COLO668 (cell line): ENCODE measurements at regions not wholly inside any gene's neighbourhood (a gene's known extent, or its start where the extent isn't known, plus 50 kb on each side); places are given as distances from the start of the nearest gene placed in this dataset.

Source experiments
- DNase-seq: peaks from one replicate; lab custom pipeline; 2025; ENCODE audit not compliant: unreplicated experiment; lab: John Stamatoyannopoulos, UW

DNA sequence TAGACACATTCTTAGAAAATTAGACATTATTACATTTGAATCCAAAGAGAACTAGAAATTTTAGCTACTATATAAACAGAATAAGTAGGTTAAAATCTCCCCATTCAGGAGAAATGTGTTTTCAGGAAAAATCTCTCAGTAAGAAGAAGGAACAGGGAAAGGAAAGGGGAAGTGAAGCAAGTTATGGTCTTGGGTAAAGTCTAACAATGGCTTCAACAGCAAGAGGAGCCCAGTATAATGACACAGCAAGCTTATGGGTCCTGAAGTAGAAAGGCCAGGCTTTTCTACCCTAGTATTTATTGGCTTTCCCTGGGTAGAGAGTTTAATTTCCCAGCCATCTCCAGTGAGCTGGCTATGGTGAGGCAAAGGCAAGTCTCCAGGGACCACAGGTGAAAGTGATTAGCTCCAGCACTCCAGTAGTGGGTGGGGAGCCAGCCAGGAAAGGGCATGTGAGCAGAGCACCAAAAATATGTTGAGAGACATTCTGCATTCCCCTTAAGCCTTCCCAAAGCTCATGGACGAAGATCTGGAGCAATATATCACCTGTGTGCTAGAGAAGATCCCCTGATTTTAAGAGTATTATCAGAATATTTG lies 981.7 kb downstream of the NR2F1-AS1 start:
- no peak for DNase-seq

DNA sequence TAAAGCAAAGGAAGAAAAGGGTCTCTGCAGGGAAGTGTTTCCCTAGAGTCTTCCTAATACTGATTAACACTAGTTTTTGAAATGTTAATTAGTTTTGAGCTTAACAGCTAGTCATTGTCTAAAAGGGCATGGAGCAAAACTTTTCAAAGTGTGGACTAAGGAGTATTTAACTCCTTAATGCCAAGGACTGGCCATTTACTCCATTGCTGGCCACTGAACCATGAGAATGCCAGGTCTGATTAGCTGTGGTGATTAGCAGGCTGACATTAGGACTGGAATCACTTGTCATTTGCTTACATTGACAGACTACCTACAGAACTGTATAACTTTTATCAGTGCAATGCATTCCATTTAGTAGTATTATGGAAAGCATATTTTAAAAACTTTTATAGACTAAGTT lies 987.0 kb downstream of the NR2F1-AS1 start:
- DNase-seq = no peak

DNA sequence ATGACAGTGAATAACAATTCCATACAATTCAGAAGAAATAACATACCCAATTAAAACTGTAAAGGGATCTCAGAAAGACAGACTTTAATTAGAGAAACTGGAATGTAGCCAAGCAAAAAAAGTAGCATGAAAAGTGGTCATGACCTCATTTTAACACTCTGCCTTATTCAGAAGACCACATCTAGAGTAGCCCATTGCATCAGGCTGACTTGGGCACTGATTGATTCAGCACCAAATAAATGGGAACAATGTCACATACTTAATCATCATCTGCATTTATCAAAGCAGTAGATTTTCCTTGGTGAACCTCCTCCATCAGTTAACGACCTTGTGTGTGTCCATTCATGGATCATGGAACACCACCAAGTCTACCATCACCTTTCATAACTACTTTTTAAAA lies 992.1 kb downstream of the NR2F1-AS1 start:
- no peak for DNase-seq

DNA sequence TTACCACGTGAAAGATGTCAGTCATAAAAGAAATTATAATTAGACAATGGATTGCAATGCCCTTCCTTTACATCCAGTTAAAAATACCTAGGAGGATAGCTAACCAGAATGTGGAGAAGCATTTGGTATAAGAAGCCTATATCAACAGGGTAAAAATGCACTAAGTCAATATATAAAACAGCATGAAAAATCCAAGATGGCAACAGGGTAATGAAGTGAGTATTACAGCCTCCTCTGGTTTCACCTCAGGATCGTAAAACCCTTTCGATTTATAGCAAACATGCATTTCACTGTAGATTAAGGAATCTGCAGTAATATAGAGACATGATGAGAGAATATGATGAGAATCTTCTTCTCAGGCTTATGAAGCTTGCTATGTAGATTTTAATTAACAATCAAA lies 999.3 kb downstream of the NR2F1-AS1 start:
- no peak for DNase-seq

DNA sequence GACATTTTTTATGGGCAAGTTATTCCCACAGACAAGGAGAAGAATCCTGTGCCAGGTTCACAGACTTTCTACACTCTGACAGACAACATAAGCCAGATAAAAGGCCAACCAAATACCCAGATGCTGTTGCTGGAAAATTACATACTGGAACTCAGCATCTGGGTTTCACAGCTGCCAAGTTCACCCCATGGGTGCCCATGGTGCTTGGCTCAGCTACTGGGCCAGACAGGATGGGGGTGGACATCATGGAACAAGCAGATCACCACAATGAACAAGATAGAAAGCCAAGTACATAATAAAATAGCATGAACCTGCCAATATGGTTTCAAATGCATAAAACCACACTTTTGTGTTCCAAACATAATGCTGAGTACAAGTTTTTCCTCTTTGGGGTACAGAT lies 999.8 kb downstream of the NR2F1-AS1 start:
- DNase-seq = no peak

DNA sequence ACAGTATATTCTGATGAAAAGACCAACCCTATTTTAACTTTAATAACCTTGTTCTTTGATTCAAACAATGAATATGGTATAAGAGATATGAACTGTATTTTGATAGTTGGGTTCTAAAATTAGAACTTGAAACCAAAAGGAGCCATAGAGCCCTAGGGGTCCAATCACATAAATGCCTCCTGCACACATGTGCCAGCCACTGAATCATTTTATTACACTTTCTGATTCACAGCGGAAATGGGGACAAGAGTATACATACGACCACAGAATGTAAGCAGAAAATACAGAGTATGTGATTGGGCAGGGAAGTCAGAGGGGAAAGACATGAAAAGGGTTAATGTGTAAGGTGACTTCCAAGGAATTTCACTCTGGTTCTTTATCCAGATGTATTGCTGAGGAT lies 1000.2 kb downstream of the NR2F1-AS1 start:
- no peak for DNase-seq

DNA sequence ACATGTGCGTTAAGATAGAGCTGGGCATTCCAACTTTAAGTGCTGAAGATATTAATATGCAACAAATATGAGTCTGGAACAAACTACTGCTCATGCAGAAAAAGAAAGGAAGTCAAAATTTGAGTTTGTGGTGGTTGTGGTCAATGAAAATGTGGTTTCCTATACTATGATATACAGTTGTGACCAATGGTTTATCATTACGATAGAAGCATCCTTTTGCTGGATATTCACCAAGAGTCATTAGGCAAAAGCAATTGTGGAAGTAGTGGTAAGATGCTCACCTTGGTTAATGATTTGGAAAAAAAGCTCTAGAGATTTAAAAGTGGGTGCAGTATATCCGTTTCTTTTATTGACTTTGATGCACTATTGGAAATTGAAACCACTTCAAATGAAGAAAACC lies 1007.0 kb downstream of the NR2F1-AS1 start:
- DNase-seq = no peak

DNA sequence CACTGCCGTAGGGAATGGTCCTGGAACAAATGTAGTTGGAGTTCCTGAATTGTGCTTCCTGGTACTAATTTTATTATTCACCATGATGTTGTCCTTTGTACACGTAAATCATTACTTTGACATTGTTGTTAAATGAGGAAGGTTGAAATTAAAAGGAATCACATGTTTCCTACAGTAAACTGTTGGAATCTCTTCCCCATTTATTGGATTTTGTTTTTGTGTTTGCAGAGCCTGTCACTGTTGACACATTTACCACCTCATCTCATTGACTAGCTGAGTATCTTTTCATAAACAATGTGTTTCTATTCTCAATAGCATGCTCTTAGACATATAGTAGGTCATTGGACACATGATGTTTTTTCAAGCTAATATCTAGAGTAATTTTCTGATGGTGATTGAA lies 1012.5 kb downstream of the NR2F1-AS1 start:
- DNase-seq = no peak

DNA sequence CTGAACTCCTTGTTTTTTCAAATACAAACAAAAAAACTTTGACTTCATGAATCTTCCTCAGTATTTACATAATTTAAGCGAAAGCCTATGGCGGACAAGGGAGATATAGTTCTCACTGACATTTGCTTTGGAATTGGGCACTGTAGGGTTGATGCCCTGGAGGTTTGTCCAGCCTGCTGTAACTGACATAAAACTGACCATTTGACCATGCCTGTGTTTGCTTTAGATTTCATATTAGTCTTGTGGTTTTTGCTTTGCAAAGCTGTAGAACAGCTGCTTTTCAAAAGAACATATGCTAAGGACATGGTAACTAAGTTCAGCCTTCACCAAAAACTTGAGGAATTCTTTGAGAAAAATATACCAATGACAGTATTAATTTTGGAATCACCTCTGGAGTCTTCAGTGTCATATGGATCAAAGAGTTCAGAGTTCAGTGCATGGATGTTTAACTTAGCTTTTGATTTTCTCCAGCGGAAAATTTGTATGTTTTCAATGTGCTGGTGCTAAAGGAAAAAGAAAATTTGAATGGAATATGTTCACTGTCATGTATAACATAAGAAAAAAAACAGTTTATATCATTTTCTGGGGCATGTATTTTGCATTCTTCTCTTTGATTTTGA lies 1013.1 kb downstream of the NR2F1-AS1 start:
- no peak for DNase-seq

DNA sequence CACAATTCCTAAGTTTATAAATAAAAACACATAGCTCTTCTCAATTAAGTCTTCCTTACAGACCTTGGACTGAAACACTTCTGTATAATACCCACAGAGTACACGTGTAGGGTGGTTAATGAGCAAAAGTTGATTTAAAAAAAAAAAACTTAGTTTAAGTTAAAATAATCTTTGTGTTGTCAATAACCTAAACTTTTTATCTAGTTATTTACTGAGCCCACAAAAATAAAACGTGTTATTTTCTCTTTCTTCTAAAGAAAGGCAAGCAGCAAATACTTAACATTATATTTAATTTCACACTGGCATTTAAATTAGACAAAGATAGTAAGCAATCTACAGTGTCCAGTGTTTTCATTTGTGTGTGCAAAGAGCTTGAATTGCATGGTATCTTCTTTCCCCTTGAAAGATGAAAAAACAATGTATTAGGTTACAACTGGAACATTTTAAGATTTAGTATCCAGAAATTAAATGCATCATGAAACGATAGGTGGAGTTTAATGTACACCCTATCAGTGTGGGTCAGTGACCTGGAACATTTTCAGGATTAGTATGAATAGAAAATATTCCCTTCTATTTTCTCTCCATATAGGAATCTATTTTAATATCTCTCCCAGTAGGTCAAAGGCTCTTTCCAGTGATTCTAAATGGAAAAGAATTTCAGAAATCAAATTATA lies 1014.8 kb downstream of the NR2F1-AS1 start:
- DNase-seq = no peak

DNA sequence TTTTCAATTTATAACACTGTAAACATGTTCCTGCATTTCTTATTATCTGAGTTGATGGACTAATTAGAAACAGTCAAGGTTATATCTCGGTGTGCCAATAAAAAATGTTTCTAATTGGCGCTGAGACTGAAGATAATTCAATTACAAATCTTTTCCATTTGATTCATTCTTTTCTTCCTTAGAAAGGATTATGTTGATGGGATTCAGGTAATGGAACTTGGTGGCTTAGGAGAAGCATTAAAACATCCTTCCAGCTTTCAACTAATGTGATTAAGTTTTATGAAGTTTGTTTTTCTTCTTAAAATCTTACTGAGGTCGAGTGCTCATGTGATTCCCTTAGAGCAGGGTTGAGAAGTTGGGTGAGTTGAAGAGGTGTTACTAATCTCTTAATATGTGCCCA lies 1015.3 kb downstream of the NR2F1-AS1 start:
- DNase-seq = no peak

DNA sequence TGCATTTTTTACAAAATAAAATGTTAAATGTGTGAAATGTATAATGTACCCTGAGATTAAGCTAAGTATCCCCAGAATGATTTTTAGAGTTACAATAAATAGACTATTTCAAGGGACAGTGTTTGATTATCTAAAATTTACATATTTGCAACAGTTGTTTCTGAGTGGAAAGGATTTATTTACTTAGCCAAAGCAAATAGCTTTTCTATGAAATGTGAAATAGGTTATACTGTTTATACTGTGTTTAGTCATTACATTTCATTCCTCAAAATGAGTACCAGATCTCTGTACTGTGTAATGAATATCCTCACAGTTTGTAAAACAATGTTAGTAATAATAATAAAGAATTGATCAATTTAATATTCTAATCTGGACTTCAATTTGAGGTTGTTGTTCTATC lies 1019.0 kb downstream of the NR2F1-AS1 start:
- no peak for DNase-seq

DNA sequence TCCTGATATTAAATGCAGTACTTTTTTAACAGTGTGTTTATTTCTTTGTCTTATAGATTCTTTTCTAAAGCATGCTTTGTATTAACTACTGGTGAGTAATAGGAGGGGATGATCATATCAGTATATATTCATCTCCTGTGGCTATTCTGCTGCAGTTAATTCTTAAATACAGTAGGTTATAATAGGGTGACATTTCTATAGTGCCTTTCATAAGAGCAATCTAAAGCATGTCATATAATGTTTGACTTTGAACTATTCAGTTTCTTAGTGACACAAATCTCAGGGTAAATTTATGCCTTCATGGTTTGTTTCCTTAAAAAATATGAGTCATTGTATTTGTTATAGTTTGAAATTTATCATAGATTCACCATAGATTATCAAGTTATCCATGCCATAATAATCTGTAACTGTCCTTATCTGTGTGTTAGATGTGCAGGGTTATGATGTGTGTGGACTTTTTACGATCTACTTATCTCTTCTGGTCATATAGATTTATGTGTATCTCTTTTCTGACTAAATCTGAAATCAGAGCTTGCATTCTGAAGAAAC lies 1019.5 kb downstream of the NR2F1-AS1 start:
- no peak for DNase-seq

DNA sequence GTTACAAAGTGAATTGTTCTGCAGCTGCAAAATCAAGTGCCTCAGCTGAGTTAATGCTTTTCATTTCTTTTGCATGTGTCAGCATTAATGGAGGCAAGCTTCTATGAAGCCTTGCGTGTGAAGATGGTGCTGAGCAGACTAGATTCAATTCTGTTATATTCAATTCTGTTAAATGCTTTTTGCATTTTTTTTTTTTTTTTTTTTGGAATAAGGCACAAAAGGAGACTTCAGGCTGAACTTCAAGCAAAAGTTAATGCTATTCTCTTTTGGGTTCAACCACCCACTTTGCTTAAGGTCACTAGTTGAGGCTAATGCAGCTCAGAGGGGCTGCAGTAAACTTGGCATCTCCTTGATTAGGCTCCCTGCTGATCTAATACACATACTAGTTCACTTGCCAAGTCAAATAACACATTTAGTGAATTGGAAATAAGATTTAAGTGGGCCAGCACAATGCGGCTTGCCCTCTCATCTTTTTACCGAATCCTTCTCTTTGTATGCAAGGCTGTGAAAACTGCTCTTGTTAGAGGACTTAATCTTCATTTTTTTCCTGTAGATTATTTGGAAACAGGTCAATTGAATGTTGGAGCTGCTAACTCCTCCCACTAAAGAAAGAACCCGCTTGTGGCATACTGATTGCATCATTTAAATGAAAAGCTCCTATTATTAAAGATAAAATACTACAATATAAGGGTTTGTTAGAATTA lies 1020.2 kb downstream of the NR2F1-AS1 start:
- DNase-seq = no peak

DNA sequence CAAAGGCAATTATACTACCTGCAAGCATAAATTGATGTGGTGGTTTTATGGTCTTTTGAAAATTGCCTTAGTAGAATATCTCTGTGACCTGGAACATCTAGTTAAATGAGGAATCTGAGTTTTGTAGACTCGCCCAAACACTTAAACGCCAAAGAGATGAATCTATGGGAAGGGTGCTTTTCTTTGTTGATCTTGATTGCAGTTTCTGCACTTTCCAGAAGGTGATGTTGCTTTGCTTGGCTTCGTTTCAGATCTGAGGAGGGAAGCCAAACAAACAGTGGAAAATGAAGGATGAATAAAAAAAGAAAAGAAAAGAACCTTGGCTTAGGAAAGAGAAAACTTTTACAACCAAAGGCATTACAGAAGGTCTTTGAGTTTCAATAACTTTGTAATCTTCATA lies 1021.2 kb downstream of the NR2F1-AS1 start:
- DNase-seq = no peak

DNA sequence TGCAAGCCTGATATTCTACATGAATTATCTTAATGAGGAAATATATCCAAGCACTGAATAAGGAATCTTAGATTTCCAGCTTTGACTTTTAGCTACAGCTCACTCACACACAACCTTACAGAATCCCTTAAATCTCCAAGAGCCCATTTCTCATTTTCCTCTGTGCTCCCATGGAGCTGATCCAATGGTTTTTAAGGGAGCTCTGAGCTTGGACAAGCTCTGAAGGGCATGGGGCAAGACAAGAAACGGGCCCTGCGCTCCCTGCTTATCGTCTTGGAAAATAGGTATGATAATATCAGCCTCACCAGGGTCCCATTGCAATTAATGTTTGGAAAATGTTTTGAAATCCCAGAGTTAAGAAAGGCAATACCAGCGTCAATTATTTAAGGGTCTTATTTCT lies 1021.7 kb downstream of the NR2F1-AS1 start:
- no peak for DNase-seq

DNA sequence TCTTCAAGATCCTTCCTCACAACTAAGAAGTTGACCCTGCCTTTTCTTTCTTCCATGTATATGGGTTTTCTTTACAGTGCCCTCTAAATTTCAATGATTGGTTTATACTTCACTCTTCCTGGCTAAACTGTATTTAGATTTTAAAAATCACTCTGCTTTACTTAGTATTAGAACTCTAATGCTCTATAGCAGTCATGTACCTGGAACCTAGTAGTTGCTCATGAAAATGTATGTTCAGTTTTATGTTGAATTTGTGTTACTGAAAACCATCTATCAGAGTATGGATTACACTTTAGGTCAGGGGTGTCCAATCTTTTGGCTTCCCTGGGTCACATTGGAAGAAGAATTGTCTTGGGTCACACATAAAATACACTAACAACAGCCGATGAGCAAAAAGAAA lies 1024.3 kb downstream of the NR2F1-AS1 start:
- no peak for DNase-seq

DNA sequence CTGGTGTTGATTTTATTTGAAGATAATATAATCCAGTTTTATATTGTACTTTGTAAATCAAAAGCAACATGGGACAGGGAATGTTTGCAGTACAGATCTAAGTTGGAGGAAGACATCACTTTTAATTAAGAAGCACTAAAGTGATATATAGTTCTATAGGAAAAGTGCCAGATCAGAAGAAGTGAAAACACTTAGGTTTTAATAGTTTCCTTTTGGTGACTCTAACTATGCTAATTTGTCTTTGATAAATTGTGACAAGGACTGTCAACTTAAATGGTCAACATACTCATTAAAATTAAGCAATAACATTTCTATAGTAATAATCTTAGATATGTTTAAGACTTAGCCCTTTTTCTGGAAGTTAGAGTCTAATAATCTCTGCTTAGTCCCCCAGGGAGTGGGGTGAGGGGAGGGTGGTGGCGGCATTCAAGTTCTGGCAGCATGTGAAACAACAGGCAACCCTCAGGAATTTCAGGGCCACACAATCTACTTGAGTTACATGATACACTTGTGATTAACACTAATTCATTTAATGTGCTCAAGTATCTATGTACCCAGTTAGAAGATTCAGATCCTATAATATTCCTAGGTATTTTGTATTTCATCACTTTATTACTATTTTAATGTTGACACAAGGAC lies 1026.5 kb downstream of the NR2F1-AS1 start:
- no peak for DNase-seq

DNA sequence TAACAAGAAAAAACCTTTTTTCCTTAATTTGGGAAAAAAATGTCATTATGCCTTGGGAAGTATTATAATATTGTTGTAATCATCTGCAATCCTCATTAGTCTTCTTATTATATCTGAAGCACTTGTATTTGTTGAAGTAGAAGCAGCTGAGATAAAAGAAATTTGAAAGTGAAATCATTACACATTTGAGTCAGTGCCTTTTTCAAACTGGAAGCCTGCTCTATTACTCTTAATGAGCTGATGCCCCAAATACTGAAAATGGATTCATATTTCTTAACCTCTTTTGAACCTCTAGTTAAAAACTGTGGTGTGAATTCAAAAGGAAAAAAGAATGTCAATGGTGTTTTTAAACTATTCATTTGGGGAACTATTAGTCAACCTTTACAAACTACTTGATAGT lies 1027.7 kb downstream of the NR2F1-AS1 start:
- DNase-seq = no peak

DNA sequence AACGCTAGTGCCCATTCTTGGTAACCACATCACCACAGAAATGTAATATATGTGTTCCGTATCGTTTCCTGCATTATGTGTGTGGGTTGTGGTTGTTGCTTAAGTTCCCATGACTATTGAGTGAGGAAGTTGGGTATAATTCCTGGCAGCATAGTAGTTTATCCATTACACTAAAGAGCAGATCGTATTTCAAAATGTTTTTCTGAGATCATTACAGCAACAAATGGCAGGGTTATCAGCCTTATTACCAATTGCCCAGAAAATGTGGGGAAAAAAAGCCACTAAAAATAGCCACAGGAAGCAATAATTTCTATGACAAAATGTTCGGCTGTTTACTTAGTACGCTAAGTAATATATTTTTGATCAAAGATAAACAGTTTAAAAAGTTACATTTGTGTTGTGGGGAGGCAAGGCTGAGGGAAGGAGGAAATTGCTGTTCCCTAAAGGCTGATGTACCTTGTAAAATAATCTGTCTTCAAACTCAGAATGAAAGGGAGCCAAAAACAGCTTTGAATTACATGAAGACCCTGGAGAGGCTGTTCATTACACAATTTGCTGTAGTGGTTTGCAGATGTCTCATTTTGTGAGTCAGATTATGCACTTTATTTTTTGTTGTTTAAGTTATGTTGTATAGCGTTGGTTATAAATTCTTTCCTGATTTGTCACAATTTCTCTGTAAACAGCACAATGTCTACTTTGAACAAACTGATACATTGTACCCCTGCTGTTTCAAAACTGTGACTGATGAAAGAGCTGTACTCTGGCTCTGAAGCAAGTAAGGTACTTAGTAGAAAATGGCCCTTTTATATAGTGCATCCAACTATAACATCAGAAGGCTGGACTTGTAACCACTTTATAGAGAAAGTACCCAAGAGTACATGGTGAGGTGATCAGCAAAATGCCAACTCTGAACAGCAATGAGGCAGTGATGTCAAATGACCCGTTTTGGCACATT lies 1028.5 kb downstream of the NR2F1-AS1 start:
- no peak for DNase-seq
